Pulmonary artery endothelial cell (primary cell): ENCODE measurements at regions not wholly inside any gene's neighbourhood (a gene's known extent, or its start where the extent isn't known, plus 50 kb on each side); places are given as distances from the start of the nearest gene placed in this dataset.

Source experiments
- DNase-seq: peaks from one replicate; pipeline ENCODE4 v3.0.0-alpha.2; 2011; ENCODE audit warnings: low read depth, low spot score

DNA sequence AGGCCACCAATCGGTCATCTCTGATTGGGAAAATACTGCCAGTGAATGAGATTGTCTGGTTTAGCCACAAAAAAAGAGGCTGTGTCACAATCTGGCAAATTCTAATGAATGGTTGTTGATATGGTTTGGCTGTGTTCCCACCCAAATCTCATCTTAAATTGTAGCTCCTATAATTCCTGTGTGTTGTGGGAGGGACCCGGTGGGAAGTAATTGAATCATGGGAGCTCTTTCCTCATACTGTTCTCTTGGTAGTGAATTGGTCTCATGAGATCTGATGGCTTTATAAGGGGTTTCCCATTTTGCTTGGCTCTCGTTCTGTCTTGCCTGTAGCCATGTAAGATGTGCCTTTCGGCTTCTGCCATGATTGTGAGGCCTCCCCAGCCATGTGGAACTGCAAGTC lies 838.3 kb downstream of the SLC4A3 start:
- no peak for DNase-seq

GRCh38 chr2:220466251-220466691 lies 838.8 kb downstream of the SLC4A3 start:
- DNase-seq = no peak

DNA sequence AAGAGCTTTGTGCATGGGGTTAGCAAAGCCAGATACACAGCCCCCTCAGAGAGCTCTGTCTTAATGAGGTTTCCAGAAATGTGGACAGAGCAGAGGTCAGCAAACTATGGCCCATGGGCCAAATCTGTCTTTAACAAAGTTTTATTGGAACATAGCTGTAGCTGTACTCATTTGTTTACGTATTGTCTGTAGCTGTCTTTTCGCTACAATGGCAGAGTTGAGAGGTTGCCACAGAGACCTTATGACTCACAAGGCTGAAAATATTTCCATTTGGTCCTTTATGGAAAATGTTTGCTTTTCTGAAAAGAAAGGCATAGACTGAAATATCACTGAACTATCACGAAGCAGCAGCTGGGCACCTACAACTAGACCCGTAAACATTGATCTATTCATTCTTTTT lies 841.8 kb downstream of the SLC4A3 start:
- DNase-seq = no peak

- no peak for DNase-seq
Observed at GRCh38 chr2:220473611-220474010, 846.2 kb downstream of the SLC4A3 start.

DNA sequence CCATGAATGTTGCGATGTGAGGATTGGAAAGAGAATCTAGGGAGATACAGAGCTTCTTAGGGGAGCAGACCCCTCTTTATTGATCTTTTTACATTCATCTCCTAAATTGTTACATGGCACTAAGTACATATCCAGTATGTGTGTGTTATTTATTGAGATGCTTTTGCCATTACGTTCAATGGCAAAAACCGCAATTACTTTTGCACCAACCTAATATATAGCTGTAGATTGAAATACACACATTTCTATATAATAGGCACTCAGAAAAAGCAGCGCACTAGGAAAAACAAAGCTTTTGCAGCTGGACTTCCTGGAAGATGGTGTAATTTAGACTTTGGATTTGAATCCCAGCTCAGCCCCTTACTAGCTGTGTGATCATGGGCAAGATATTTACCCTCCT lies 849.4 kb downstream of the SLC4A3 start:
- DNase-seq = no peak

DNA sequence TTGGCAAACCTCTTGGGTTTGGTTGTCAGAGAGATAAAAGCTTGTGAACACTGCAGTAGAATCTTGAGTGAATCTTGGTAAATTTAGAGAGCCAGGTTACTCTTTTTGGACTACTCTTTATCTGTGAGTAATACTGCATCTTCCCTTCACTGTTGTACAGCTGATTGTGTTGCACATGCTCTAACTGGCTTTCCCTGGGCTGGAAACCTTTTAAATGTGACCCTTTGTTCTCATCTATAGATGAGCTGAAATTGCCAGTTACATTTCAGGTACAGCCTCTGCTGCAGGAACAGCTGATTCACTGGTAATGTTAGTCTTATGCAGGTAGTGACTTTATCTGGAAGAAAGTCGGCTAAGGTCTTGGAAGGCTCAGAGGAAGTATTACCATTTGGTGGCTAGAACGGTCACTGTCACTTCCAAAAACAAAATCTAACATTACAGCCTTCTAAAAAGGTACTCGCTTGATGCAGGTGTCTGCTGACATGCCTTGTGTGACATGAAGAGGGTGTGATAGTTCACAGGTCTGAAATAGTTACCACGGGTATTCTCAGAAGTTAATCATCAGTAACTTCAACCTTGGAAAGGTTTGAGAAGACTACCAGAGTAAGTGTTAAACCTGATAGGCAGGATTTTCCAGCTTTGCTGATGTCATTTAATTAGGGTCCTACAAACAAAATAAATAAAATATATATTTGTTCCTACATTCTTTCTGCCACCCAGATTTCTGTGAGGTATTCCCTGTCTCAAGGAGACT lies 851.1 kb downstream of the SLC4A3 start:
- no peak for DNase-seq

GRCh38 chr2:220482716-220483115 lies 855.3 kb downstream of the SLC4A3 start:
- DNase-seq = no peak

DNA sequence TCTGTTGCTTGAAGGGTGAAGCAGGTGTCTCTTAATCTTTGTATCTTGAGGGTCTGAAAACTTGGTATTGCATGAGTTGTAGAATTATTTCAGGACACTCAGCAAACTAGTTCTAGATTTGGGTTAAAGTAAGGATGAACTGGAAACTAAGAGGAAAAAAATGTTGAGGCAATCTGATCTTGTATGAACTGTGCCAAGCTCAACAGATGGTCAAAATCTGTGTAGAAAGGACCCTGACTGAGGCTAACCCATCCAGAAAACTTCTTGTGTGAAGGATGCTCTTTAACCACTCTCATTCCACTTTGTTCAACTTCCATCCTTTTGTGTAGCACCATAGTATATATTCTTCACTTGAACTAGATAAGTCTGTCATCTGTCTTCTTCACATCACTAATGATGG lies 861.7 kb downstream of the SLC4A3 start:
- DNase-seq = no peak

DNA sequence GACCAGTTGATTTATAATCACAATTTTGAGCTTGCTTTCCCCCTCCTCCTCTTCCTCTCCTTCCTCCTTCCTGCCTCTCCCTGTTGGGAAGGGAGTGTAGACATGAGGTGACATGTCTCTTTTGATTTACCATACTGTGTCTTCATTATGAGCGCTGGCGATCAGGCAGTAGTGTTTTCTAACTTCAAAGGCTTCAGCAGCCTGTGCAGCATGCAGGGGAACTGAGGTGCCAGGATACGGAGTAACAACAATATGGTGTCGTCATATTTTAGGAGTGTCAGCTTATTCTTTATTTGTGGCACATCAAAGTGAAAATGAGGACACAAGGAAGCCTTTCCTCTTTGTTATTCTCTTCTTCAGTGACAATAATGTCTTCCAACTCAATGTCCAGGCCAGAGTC lies 864.2 kb downstream of the SLC4A3 start:
- no peak for DNase-seq

DNA sequence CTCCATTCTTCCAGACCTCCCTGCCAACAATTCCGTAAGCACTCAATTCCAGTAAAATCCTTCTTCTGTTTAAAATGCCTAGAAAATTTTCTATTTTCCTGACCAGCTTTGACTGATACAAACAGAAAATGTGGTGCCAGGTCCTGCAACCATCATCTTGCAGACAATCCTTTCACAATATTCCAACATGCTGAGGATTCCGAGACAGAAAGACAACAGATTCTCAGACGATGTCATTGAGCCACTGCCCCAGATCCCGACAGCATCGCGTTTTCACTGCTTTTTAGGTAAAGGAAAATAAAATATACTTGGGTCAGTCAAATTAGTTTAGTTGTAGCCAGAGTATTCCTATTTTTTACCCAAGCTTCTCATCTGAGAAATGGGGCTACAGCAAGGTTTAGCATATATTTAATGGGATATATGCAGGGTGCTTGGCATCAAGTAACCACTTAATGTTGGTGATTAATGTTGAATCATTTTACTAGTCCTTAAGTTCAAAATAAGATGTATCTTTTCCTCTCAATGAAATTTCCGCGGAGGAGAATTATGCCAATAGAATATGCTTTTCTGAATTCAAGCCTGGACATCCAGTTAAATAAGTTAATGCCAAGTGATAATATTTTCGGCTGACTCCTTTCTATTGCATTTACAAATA lies 866.6 kb downstream of the SLC4A3 start:
- DNase-seq = no peak

DNA sequence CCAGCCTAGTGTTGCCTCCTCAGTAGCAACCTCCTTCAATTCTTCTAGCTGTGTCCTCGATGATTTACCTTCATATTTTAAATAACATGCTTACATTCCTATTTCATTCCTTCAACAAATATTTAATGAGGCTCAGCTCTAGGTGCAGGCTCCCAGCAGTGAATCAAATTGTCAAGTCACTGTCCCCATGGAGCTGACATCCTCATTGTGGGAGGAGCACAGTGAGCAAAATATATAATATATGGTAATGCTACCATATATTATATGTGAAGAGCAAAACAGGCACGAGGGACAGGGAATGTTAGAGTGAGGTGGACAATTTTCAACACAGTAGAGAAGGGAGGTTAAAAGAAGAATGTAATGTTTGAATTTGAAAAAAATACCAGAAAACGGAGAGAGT lies 869.1 kb downstream of the SLC4A3 start:
- DNase-seq = no peak

- no peak for DNase-seq
Observed at GRCh38 chr2:220499225-220499624, 871.8 kb downstream of the SLC4A3 start.

DNA sequence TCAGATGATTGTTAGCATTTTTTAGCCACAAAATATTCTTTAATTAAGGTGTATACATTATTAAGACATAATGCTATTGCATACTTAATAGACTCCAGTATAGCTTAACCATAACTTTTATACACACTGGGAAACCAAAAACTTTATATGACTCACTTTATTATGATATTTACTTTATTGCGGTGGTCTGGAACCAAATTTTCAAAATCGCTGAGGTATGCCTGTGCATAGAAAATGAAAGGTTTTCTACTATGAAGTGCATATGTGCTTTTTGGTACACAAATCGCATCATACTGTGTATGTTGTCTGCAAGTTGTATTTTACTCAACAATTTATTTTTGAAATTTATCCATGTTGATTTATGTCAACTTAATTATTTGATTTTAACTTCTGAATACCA lies 875.1 kb downstream of the SLC4A3 start:
- no peak for DNase-seq

DNA sequence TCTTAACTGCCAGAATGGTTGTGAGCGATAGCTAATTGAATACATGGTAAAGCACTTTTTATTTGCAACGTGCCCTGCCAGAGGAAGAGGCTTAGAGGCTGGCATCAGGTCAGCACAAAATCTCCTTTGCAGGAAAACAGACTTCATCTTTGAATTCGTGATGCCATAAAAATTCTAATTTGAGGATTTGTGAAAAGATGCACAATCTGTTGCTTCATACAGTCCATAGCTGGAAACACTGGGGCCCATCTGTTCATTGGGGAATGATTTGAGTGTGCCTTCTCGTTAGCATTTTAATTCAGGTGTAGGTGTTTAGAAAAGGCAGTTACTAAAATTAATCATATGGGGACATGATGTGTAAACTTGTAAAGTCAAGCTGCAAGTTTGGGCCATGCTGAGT lies 876.0 kb downstream of the SLC4A3 start:
- DNase-seq = no peak

- no peak for DNase-seq
Observed at GRCh38 chr2:220504938-220505503, 877.6 kb downstream of the SLC4A3 start.

DNA sequence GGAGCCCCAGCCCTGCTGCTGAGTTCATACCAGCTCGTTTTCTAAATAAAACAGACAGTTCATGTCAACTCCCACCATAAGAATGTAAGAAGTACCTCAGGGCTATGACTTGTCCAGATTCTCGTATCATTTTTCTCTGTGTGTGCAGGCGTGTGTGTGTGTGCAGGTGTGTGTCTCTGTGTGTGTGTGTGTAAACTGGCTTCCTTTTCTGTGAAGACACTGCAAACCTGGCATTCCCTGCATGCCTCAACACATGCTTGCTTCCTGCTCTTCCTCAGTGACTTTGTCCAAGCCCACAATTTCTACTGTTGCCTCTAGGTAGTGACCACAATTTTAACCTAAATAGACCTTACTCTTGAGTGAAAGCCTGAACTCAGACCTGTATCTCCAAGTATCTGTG lies 879.0 kb downstream of the SLC4A3 start:
- DNase-seq = no peak

- DNase-seq = no peak
Observed at GRCh38 chr2:220509096-220509757, 881.8 kb downstream of the SLC4A3 start.

GRCh38 chr2:220509966-220510365 lies 882.5 kb downstream of the SLC4A3 start:
- DNase-seq = no peak

DNA sequence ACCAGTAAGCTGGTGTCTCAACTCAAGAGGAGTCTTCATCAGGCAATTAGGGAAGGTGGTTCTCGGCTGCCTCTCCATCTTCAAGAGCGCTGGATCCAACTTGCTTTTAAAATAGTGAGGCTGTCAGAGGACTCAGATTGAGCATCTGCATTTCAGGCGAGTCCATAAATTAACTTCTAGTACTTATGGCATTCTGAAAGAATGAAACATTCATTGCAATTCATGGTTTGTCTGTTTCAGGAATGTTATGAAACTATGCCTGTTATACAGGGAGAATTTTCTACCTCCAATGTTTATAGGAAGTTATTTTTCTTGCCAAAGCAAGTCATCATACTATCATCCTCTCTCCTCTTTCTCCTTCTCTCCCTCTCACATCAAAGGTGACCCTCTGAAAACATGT lies 883.2 kb downstream of the SLC4A3 start:
- no peak for DNase-seq

DNA sequence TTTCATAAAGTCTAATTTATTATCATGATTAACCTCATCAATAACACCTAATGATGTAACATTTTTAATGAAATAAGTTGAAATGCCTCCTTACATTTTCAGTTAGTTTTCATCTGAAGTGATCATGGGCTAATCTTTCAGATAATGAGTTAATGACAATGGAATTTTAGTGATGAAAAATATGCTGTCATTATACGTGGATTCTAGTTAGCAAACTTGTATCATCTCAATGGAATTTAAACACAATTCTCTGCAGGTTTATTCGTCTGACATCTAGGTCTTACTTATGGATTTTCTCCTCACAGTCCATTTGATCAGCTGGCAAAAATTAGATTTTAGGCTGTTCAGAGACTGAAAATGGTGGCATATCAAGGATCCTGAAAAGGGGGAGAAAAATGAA lies 885.0 kb downstream of the SLC4A3 start:
- DNase-seq = no peak

- DNase-seq = no peak
Observed at GRCh38 chr2:220513573-220514288, 886.3 kb downstream of the SLC4A3 start.

DNA sequence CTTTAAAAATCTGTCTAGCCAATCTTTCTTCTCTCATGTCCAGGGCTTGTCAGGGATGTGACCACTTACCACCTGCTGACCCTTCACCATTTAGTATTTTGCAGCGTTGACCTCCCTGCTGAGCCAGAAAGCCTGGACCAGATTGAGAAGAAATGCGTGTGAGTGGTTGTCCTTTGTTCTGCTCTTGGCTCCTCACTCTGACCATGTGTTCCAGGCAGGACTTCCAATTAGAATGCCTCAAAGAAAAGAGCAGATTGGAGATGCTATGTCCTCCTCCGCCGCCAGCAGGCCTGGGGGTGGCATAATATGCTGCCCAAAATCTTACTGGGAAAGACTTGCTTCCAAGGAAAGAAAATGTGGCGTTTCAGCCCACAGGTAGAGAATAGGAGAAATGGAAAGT lies 894.1 kb downstream of the SLC4A3 start:
- DNase-seq = no peak
